Breast epithelium (tissue), 3 donors: ENCODE measurements at regions not wholly inside any gene's neighbourhood (a gene's known extent, or its start where the extent isn't known, plus 50 kb on each side); places are given as distances from the start of the nearest gene placed in this dataset.

Source experiments
- CTCF ChIP-seq, 3 donors: fragments of 450-650 bp; IDR thresholded peaks; one replicate each; pipeline ENCODE4 v1.5.1; 2016 to 2017; ENCODE audit warnings: antibody characterized with exemption in 3 of 3, mild to moderate bottlenecking in 3 of 3, moderate library complexity in 3 of 3
- POLR2A ChIP-seq: fragments of 450-650 bp; IDR thresholded peaks from one replicate; pipeline ENCODE4 v1.6.1; 2016; ENCODE audit warnings: antibody characterized with exemption, mild to moderate bottlenecking, moderate library complexity

DNA sequence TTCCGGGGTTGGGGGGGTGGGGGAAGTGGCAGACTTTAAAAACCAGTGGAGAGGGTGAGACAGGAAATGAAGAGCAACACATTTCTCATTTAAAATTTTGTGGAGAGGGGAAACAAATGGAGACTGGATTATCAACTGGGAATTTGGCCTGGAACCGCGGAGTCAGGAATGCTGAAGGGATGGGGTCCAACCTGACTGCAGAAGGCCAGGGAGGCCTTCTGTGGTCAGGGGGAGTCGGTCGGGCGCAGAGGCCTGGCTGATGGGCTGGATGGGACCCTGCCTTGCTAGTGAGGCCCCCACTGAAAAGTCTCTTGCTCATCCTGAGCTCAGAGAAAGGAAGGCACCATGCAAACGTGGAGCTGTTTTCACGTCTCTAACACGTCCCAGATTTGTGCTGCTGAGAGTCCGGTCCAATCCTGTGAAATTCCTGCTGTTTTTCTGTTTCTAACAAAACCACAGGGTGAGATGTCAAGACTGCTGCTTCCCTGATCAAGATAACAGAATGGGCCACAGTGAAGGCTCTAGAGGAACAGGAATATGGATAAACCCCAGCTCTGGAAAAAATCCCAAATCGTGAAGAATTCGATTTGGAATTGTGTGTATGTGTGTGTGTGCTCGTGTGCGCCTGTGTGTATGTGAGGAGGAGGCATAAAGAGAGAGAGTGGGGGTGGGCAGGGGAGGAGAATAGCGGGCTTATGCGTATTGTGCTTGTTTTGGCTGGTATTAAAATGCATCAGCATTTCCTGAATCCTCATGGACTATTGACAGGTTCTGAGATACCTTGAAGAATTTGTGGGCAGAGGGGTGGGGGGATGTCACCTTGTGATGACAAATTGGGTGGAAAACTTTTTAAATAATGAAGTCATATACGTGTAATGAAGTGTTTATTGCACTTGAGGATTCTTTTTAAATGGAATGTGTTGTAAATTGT, 117.4 kb downstream of the NGF start:
- TF ChIP-seq POLR2A: no peak
- TF ChIP-seq CTCF (IDR thresholded peaks at IDR 0.05): no peak
